ENCODE measurements at regions not wholly inside any gene's neighbourhood (a gene's known extent, or its start where the extent isn't known, plus 50 kb on each side); places are given as distances from the start of the nearest gene placed in this dataset.

DNA sequence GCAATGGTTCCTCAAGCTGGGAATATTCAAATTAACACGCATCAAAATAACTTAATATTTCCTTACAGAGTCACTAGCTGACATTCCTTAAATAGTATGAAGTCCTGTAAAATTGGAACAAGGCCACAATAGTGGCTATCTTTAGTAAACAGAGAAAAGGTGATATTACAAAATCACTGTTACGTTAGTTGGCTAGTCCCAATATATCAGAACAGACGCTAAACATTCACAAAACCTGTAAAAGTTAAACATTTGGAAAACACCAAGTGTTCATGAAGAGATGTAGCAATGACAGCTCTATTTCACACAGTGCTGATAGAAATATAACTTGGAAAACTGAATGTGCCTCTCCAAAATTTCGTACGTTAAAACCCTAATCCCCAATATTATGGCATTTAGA is 61.0 kb upstream of the FAM47C start:
- no peak for DNase-seq (ENCODE audit: low spot score)

DNA sequence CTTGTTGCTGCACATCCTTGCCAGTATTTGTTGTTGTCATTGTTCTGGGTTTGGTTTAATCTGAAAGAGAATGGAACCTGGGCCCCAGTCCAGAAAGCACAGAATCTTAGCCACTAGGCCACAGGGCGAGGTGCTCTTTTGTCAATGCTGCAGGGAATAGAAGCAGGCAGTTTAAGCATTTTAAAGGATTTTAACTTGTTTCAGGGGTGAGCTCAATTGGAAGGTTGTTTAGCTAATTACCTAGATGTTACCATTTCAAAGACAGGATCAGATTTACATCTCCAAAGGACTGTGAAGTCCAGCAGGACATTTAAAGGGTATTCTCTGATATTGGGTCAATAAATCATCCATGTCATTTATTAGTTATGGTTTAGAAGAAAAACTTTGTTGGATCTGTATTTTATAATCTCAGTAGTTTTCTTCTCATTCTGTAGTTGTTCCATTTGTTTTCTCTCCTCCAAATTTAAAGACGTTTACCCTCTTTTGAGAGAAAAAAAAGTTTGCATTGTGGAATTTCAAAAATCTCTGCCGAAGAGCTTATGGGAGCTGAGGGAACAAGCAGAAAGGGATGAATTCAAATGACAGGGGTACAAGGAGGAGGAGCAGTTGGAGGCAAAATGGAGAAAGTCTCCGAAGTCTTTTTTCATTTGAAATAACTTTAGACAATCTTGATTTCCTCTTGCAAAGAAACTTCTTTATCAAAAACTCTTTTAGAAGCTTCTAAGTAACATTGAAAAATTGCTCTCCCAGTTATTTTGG is 57.5 kb upstream of the FAM47C start:
- DNase-seq (ENCODE audit: low spot score), result no peak

DNA sequence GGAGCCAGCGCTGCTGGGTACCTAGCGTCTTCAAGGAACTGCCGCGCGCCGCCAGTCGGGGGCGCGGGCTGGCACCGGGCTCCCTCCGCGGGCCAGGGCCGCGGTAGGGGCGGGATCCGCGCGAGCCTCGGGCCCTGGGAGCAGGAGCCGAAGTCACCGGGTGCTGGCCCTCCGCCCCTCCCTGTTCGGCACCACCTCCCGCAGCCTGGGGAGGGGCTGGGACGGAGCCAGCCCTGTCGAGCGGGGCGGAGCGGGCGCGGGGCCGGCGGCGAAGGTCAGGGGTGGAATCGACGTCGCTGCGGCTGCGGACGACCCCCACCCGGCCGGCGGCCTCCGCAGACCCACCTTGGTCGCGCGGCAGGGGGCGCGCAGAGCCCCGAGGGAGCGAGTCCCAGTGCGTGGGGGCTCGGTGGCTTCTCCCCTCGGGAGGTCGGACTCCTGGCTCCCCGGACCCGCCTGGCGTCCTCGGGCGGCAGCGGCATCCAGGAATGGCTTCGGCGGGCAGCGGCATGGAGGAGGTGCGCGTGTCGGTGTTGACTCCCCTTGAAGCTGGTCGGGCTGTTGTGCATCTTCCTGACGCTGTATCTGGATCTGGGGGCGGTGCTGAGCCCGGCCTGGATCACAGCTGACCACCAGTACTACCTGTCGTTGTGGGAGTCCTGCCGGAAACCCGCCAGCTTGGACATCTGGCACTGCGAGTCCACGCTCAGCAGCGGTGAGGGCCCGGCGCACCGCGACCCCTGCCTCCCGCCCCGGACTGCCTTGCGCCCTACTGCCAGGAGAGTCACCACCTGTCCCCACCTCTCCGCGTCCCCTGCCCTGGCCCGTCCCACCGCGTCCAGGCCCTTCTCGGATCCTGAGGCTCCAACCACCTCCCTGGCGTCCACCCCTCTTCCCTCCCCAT is 50.5 kb upstream of the FAM47C start:
- no peak for DNase-seq (ENCODE audit: low spot score)
